GM12878 (cell line): ENCODE measurements at regions not wholly inside any gene's neighbourhood (a gene's known extent, or its start where the extent isn't known, plus 50 kb on each side); places are given as distances from the start of the nearest gene placed in this dataset.

Experiments used
- ATAC-seq: fragments of 200-7000 bp; cut with Tn5 transposase; 3 replicates; pipeline ENCODE4 v1.9.1; 2020; ENCODE audit warnings: mild to moderate bottlenecking, moderate library complexity
- BruUV-seq: library from RNA; stranded (reverse); fragments of 400-500 nt; replicated peaks from 2 replicates; lab custom pipeline; 2021; lab: Mats Ljungman, UMichigan
- CTCF ChIA-PET: fragments of 300-600 bp; sonication (Branson Sonifier 250); formaldehyde crosslinking; extraction: SDS; loops from one replicate; lab custom pipeline; 2021; ENCODE audit warnings: inconsistent platforms; lab: Yijun Ruan, JAX
- POLR2A ChIA-PET: fragments of 350-600 bp; formaldehyde crosslinking; extraction: SDS; loops from one replicate; lab custom pipeline; 2021; ENCODE audit warnings: inconsistent platforms; lab: Charles Lee
- RAD21 ChIA-PET: fragments of 300-600 bp; sonication (Branson Sonifier 250); formaldehyde crosslinking; loops from one replicate; lab custom pipeline; 2023; ENCODE audit warnings: antibody characterized with exemption; ENCODE audit not compliant: unreplicated experiment; lab: Charles Lee
- SMC1A ChIA-PET: fragments of 300-600 bp; sonication (Branson Sonifier 250); formaldehyde crosslinking; loops from one replicate; lab custom pipeline; 2023; ENCODE audit not compliant: unreplicated experiment, uncharacterized antibody; lab: Charles Lee
- DNase-seq: peaks from one replicate; pipeline ENCODE4 v3.0.0-alpha.2; 2011; ENCODE audit warnings: low read depth, low spot score
- FAIRE-seq: peaks from 3 replicates; lab custom pipeline; 2011; peaks lifted over from hg19 to GRCh38; lab: Jason Lieb, UNC
- H2AFZ ChIP-seq: 2 replicates; pipeline ENCODE4 v1.6.0; 2011; ENCODE audit warnings: low read depth, low read length, control low read depth; ENCODE audit not compliant: control insufficient read depth
- H3K27ac ChIP-seq: 2 replicates; pipeline ENCODE4 v1.5.1; 2011; ENCODE audit warnings: control low read depth; ENCODE audit not compliant: control insufficient read depth, insufficient read depth
- H3K27me3 ChIP-seq, 2 experiments: replicated peaks in 1 of 2; 2 replicates each; pipeline versions ENCODE4 v1.6.0 to v1.6.1; 2011; ENCODE audit warnings: low read length in 1 of 2; ENCODE audit not compliant: control insufficient read depth in 2 of 2, insufficient read depth in 2 of 2
- H3K36me3 ChIP-seq, 2 experiments: 2 replicates each; pipeline ENCODE4 v1.5.1; 2011; ENCODE audit warnings: low read length in 1 of 2; ENCODE audit not compliant: control insufficient read depth in 2 of 2, insufficient read depth in 2 of 2
- H3K4me1 ChIP-seq: 2 replicates; pipeline ENCODE4 v1.6.1; 2011; ENCODE audit warnings: mild to moderate bottlenecking, low read length, moderate library complexity, mixed read lengths; ENCODE audit not compliant: control insufficient read depth, insufficient read depth
- H3K4me2 ChIP-seq: 2 replicates; pipeline ENCODE4 v1.6.0; 2011; ENCODE audit warnings: control low read depth; ENCODE audit not compliant: control insufficient read depth, insufficient read depth
- H3K4me3 ChIP-seq: fragments of 200-600 bp; sonication (generic); 2 replicates; pipeline ENCODE4 v1.5.1; 2016
- H3K79me2 ChIP-seq: 2 replicates; pipeline ENCODE4 v1.6.0; 2011; ENCODE audit warnings: low read length; ENCODE audit not compliant: control insufficient read depth, insufficient read depth
- H3K9ac ChIP-seq: 2 replicates; pipeline ENCODE4 v1.8.0; 2011; ENCODE audit warnings: low read length, control low read depth, mixed read lengths; ENCODE audit not compliant: control insufficient read depth, insufficient read depth
- H3K9me3 ChIP-seq: replicated peaks from 3 replicates; pipeline ENCODE4 v1.5.1; 2011; ENCODE audit warnings: mild to moderate bottlenecking, low read length; ENCODE audit not compliant: control insufficient read depth, insufficient read depth
- H4K20me1 ChIP-seq: 2 replicates; pipeline ENCODE4 v1.6.0; 2011; ENCODE audit not compliant: control insufficient read depth, insufficient read depth
- E2F4 ChIP-seq: IDR thresholded peaks from 2 replicates; pipeline ENCODE4 v1.6.1; 2012; ENCODE audit warnings: low read depth, low read length, improper control_type of control experiment
- FOXK2 ChIP-seq: fragments of 450-650 bp; IDR thresholded peaks from 2 replicates; pipeline ENCODE4 v1.6.1; 2017; ENCODE audit warnings: mild to moderate bottlenecking, moderate library complexity
- HSF1 ChIP-seq: fragments of 150-350 bp; IDR thresholded peaks from 2 replicates; pipeline ENCODE4 v1.6.1; 2014; ENCODE audit warnings: mild to moderate bottlenecking, low read depth, low read length
- IKZF1 ChIP-seq: fragments of 450-650 bp; conservative IDR thresholded peaks from 2 replicates; pipeline ENCODE4 v1.6.1; 2017; ENCODE audit warnings: antibody characterized with exemption, mild to moderate bottlenecking
- MTA3 ChIP-seq: IDR thresholded peaks from 2 replicates; pipeline ENCODE4 v1.6.1; 2012; ENCODE audit warnings: low read length, inconsistent platforms, borderline replicate concordance
- NKRF ChIP-seq: fragments of 450-650 bp; conservative IDR thresholded peaks from 2 replicates; pipeline ENCODE4 v1.6.1; 2017; ENCODE audit warnings: mild to moderate bottlenecking, moderate library complexity
- NR2C1 ChIP-seq: fragments of 450-650 bp; IDR thresholded peaks from 2 replicates; pipeline ENCODE4 v1.6.1; 2017; ENCODE audit warnings: antibody characterized with exemption, mild to moderate bottlenecking, moderate library complexity
- NR2C2 ChIP-seq: IDR thresholded peaks from 2 replicates; pipeline ENCODE4 v1.6.1; 2011; ENCODE audit warnings: borderline replicate concordance, low read depth; ENCODE audit not compliant: control insufficient read depth, insufficient read length
- PBX3 ChIP-seq: IDR thresholded peaks from 2 replicates; pipeline ENCODE4 v1.6.1; 2011; ENCODE audit warnings: mild to moderate bottlenecking, low read depth, low read length, moderate library complexity; ENCODE audit not compliant: insufficient replicate concordance
- POLR2AphosphoS5 ChIP-seq: IDR thresholded peaks from 2 replicates; pipeline ENCODE4 v1.6.1; 2011; ENCODE audit warnings: mild to moderate bottlenecking, low read length, inconsistent platforms
- SIX5 ChIP-seq: IDR thresholded peaks from 2 replicates; pipeline ENCODE4 v1.6.1; 2011; ENCODE audit warnings: mild to moderate bottlenecking, low read depth, low read length, moderate library complexity; ENCODE audit not compliant: severe bottlenecking
- SMAD1 ChIP-seq: fragments of 450-650 bp; IDR thresholded peaks from 2 replicates; pipeline ENCODE4 v1.6.1; 2018; ENCODE audit warnings: mild to moderate bottlenecking, low read depth; ENCODE audit not compliant: partially characterized antibody
- ZBTB40 ChIP-seq: fragments of 450-650 bp; IDR thresholded peaks from 2 replicates; pipeline ENCODE4 v1.6.1; 2016; ENCODE audit warnings: mild to moderate bottlenecking, moderate library complexity, borderline replicate concordance
- ZNF24 ChIP-seq: fragments of 450-650 bp; IDR thresholded peaks from 2 replicates; pipeline ENCODE4 v1.6.1; 2017; ENCODE audit warnings: antibody characterized with exemption, mild to moderate bottlenecking
- WGBS: methylation state at CpG from one replicate; pipeline ENCODE4 v1.1.6; 2016; ENCODE audit warnings: low lambda C conversion rate; ENCODE audit not compliant: insufficient replicate concordance, insufficient coverage; ENCODE audit errors: missing lambda C conversion rate; 5-methylcytosine and 5-hydroxymethylcytosine counted together
- in situ Hi-C: fragments of 300-500 bp; cut with MboI; formaldehyde crosslinking; loops from 9 replicates; pipeline ENCODE4 v1.14.3; 2018; ENCODE audit warnings: mixed read lengths
- intact Hi-C: fragments of 100-400 bp; cut with micrococcal nuclease; formaldehyde crosslinking; loops from one replicate; pipeline ENCODE4 v1.14.2; 2022; ENCODE audit not compliant: unreplicated experiment

- ATAC-seq (no peak), DNase-seq (no peak), FAIRE-seq (no peak)
- 61% methylated on average over 3 of the region's 3 CpGs for WGBS
- peak overlapping the region; percentile 10; the same call in 1 of the 2 replicates for H3K27ac ChIP-seq
- H3K27me3 ChIP-seq = no peaks in the 10 kb centered on the region; a peak in 1 of 4 replicates
- H3K79me2 ChIP-seq = no peaks in the 10 kb centered on the region
- H3K4me1 ChIP-seq = peaks cover 14% of the 10 kb centered on the region
- intact Hi-C loops = loop anchor here (5.0 kb wide), 1 partner anchor 54 kb away; no protein-coding TSS in a partner anchor
- ChIA-PET POLR2A (no interaction called here), SMC1A (interaction anchor here (1.3 kb wide), 1 partner anchor 54 kb away, joined by 6 read pairs; no protein-coding TSS in a partner anchor), RAD21 (interaction anchor here (1.6 kb wide), 1 partner anchor 54 kb away, joined by 3 read pairs; no protein-coding TSS in a partner anchor), CTCF (interaction anchor here (0.6 to 2.9 kb wide), 7 partner anchors 46 to 359 kb away, joined by 3 to 12 read pairs (median 7); partner anchors contain the start of gene TNFRSF19)
- no peak overlapping the region for H3K4me3 ChIP-seq
- no peak overlapping the region for H3K9ac ChIP-seq
- in situ Hi-C loops = loop anchor here (5.0 kb wide), 1 partner anchor 54 kb away; no protein-coding TSS in a partner anchor
- H3K36me3 ChIP-seq = no peaks in the 10 kb centered on the region
- no peak overlapping the region for H3K4me2 ChIP-seq
- no TSS peak for BruUV-seq
- H2AFZ ChIP-seq = peak overlapping the region; percentile 61
- H4K20me1 ChIP-seq = no peaks in the 10 kb centered on the region
- no peaks in the 10 kb centered on the region for H3K9me3 ChIP-seq
- no peak for TF ChIP-seq NKRF
- TF ChIP-seq NR2C1 = no peak
- no peak for TF ChIP-seq ZNF24
- TF ChIP-seq SMAD1 = no peak
- TF ChIP-seq SIX5 = no peak
- no peak for TF ChIP-seq NR2C2
- TF ChIP-seq ZBTB40 = no peak
- TF ChIP-seq E2F4 = no peak
- TF ChIP-seq FOXK2 = no peak
- TF ChIP-seq PBX3 = no peak
- TF ChIP-seq POLR2AphosphoS5 = no peak
- TF ChIP-seq HSF1 = no peak
- no peak for TF ChIP-seq IKZF1
- TF ChIP-seq MTA3 = no peak
Observed at GRCh38 chr13:23513455-23513854, 56.8 kb upstream of the TNFRSF19 start.
